ENCODE measurements at regions not wholly inside any gene's neighbourhood (a gene's known extent, or its start where the extent isn't known, plus 50 kb on each side); places are given as distances from the start of the nearest gene placed in this dataset.

- ChIA-PET CTCF (no interaction called here), POLR2A (no interaction called here)
- H3K4me3 ChIP-seq (ENCODE audit: low read depth, low read length) = no peak overlapping the region
- no peak for DNase-seq (ENCODE audit: low read depth, low spot score)
- TF ChIP-seq, protein P1, sequence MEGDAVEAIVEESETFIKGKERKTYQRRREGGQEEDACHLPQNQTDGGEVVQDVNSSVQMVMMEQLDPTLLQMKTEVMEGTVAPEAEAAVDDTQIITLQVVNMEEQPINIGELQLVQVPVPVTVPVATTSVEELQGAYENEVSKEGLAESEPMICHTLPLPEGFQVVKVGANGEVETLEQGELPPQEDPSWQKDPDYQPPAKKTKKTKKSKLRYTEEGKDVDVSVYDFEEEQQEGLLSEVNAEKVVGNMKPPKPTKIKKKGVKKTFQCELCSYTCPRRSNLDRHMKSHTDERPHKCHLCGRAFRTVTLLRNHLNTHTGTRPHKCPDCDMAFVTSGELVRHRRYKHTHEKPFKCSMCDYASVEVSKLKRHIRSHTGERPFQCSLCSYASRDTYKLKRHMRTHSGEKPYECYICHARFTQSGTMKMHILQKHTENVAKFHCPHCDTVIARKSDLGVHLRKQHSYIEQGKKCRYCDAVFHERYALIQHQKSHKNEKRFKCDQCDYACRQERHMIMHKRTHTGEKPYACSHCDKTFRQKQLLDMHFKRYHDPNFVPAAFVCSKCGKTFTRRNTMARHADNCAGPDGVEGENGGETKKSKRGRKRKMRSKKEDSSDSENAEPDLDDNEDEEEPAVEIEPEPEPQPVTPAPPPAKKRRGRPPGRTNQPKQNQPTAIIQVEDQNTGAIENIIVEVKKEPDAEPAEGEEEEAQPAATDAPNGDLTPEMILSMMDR (IDR thresholded peaks at IDR 0.05; ENCODE audit: insufficient read depth, low read length, missing control alignments) = no peak
These were observed 74.4 kb upstream of the COCH start for GRCh38 chr14:30799933-30800332.

- DNase-seq (ENCODE audit: low read depth, low spot score) = no peak
- no peak overlapping the region for H3K4me3 ChIP-seq (ENCODE audit: low read depth, low read length)
- TF ChIP-seq, protein P1 (IDR thresholded peaks at IDR 0.05; ENCODE audit: insufficient read depth, low read length, missing control alignments) = no peak
- CTCF ChIA-PET = no interaction called here
- POLR2A ChIA-PET = no interaction called here
These were observed 71.2 kb upstream of the COCH start for GRCh38 chr14:30803185-30803584.

GRCh38 chr14:30805284-30805683 lies 69.1 kb upstream of the COCH start:
- TF ChIP-seq, protein P1 (IDR thresholded peaks at IDR 0.05; ENCODE audit: insufficient read depth, low read length, missing control alignments) = no peak
- POLR2A ChIA-PET = no interaction called here
- H3K4me3 ChIP-seq (ENCODE audit: low read depth, low read length) = no peak overlapping the region
- DNase-seq (ENCODE audit: low read depth, low spot score) = no peak
- CTCF ChIA-PET = no interaction called here

DNA sequence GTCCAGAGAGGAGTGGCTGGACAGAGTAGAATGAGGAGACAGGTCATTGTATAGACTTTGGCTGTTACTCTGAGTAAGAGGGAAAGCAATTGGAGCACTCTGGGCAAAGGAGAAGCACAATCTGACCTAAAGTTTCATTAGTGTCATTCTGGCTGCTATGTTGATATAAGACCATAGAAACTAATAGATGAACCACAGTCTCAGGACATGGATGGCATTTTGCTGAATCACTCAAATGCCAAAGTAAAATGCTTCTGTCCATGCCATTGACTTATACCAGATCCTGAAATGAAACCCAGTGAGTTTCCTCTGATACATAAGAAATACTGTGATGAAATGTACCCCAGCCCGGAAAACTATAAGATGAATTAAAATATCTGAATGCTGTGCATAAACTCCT lies 65.8 kb upstream of the COCH start:
- ChIA-PET POLR2A (no interaction called here), CTCF (no interaction called here)
- H3K4me3 ChIP-seq (ENCODE audit: low read depth, low read length) = no peak overlapping the region
- TF ChIP-seq, protein P1 (IDR thresholded peaks at IDR 0.05; ENCODE audit: insufficient read depth, low read length, missing control alignments) = no peak
- no peak for DNase-seq (ENCODE audit: low read depth, low spot score)

- ChIA-PET POLR2A (no interaction called here), CTCF (interaction anchor here (1.0 kb wide), 1 partner anchor 9 kb away, joined by 4 read pairs; no protein-coding TSS in a partner anchor)
- DNase-seq (ENCODE audit: low read depth, low spot score) = no peak
- no peak overlapping the region for H3K4me3 ChIP-seq (ENCODE audit: low read depth, low read length)
- TF ChIP-seq, protein P1 (IDR thresholded peaks at IDR 0.05; ENCODE audit: insufficient read depth, low read length, missing control alignments) = no peak
These were observed 61.1 kb upstream of the COCH start for GRCh38 chr14:30813216-30813615.

- ChIA-PET CTCF (no interaction called here), POLR2A (no interaction called here)
- H3K4me3 ChIP-seq (ENCODE audit: low read depth, low read length) = no peak overlapping the region
- DNase-seq (ENCODE audit: low read depth, low spot score) = no peak
- TF ChIP-seq, protein P1 (IDR thresholded peaks at IDR 0.05; ENCODE audit: insufficient read depth, low read length, missing control alignments) = no peak
These were observed 53.7 kb upstream of the COCH start for GRCh38 chr14:30820674-30821073.

Data from AG04449 (cell line).